HG03108 (cell line): ENCODE measurements at regions not wholly inside any gene's neighbourhood (a gene's known extent, or its start where the extent isn't known, plus 50 kb on each side); places are given as distances from the start of the nearest gene placed in this dataset.
"Not testable (repeated sequence)": the region's sequence is repeated elsewhere in the genome, so short reads cannot be mapped to it uniquely, and the experiment has no call there.

Experiments used
- ATAC-seq: cut with Tn5 transposase; IDR thresholded peaks from one replicate; pipeline ENCODE4 v1.9.1; 2021; ENCODE audit warnings: moderate library complexity; ENCODE audit not compliant: unreplicated experiment

DNA sequence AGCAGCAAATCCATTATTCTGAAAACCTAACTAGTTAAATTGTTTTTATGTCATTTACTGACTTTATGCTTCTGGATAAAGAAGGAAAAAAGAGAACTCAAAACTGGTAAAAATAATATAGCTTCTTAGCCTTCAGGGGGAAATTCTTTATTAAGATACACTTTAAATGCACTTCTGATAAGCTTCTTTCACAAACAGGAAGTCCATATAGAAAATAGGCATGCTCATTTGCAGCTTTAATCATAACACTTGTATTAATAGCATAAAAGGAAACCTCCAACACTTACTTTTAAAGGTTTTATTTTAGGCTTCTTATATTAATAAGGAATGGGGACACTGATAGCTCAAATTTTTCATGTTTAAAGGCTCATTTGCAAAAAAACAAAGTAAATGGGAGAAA lies 538.0 kb upstream of the SLC35B3 start:
- ATAC-seq, result no peak

DNA sequence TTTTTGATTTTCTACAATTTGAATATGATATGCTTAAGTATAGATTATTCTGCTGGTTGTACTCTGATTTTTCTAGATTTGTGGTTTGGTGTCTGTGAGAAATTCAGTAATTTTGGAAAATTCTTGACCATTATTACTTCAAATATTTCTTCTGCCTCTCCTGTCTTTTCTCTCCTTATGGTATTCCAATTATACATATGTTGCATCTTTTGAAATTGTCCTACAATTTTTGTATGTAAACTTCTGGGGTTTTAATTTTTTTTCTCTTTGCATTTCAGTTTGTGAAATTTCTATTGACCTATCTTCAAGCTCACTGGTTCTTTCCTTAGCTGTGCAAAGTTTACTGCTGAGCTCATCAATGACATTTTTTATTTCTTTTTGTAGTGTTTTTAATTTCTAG lies 534.4 kb upstream of the SLC35B3 start:
- no peak for ATAC-seq

DNA sequence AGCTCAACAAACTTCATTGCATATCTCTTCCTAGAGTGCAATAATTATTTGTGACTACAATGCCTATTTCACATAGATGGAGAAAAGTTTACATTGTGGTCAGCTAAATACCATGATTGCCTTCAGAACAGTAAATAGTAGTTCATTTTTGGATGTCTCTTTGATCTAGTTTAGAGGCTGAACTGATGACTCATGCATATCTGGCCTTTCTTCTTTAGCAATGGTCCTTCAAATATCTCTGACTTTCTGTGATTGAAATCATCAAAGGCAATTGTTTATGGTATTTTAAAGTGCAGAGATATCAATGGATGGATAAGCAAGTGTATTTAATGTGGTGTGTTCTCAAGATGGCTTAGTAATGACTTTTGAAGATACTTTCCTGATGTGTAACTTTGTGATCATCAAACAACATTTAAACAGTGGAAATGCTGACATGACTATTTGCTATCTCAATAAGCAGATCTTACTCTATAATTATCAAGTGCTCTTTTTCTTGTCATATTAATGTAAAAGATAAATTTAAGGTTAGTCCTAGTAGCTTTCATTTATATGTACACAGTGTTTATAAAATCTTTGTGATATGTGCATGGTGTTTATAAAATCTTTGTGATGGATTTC lies 523.7 kb upstream of the SLC35B3 start:
- ATAC-seq, result no peak

DNA sequence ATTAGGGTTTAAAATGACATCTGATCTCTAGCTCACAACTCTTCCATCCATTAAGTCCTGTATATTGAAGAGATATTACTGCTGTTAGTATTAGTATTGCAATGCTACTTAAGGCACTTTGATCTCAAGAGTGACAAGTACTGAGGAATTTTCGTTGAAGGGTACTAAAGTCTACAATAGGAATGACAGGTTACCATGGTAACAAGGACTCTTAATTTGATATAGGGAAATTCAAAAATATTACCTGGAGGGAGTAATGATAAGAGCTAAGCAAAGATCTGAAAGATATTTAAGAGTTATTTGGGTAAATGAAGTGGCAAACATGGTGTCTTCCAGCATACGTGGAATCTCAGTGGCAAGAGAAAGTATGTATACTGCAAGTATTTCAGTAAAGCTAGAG lies 518.0 kb upstream of the SLC35B3 start:
- ATAC-seq, result no peak

GRCh38 chr6:8948733-8949132 lies 513.4 kb upstream of the SLC35B3 start:
- no peak for ATAC-seq

DNA sequence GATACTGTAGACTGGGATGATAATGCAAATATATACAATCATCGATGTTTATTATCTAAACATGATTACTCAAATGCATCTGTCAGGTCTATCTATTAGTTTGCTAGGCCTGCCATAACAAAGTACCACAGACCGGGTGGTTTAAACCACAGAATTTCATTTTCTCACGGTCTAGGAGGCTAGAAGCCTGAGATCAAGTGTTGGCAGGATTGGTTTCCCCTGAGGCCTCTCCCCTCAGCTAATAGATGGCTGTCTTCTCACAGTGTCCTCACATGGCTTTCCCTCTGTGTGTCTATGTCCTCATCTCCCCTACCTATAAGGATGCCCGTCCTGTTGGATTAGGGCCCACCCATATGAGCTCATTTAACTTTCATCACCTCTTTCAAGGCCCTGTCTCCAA lies 512.6 kb upstream of the SLC35B3 start:
- no peak for ATAC-seq

DNA sequence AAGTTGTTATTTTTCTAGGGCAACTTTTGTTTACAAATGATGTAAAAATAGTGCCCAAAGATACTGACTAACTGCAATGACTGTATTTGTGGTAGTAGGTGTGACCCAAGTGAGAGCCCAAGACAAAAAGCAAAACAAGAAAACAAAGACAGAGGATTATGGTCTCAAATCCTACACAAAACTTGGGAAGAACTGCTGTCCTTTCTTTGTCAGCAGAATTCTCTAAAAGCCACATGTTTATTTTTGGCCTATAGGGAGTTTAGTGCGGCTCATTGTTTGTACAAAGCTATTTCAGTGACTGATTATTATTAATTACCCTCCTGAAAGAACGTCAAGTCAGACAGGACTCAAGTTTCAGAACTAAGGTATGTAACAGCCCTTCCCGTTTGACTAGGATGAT lies 509.2 kb upstream of the SLC35B3 start:
- ATAC-seq, result no peak

GRCh38 chr6:8943073-8943472 lies 507.7 kb upstream of the SLC35B3 start:
- no peak for ATAC-seq

DNA sequence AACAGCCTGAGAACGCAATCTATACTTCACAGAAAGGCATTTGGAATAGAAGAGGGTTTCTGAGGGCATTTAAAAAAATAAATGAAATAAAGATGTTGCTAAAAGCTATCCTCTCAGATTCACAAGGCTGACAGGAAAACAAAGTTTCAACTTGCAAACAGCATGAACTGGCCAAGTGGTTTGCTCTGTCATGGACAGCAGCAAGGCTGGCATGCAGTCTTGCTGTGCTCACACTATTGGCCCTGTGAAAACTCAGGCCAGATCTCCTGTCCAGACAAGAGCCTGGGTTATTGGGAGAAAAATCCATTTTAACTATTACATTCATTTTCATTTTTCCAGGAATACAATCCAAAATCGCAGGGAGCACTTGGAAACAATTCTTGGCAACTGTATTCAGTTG lies 506.2 kb upstream of the SLC35B3 start:
- ATAC-seq, result no peak

GRCh38 chr6:8940356-8940755 lies 505.0 kb upstream of the SLC35B3 start:
- ATAC-seq, result no peak

DNA sequence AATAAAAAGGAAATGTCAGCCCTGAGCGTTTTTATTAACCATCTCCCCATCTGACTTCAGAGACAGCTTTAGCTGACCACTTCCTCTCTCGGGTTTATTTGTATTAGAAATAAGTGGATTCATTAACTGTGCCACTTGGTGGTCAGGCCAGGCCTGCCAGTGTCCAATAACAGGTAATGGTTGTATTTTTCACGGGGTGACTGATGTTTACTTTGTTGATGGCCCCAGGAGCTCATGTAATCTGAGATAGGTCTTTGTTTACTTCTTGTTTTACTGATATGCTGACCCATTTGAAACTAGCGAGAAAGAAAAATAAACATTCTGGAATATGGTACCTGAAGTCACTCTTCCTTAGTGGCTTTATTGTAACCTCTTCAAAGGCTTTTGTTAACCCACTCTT lies 504.3 kb upstream of the SLC35B3 start:
- ATAC-seq, result no peak

DNA sequence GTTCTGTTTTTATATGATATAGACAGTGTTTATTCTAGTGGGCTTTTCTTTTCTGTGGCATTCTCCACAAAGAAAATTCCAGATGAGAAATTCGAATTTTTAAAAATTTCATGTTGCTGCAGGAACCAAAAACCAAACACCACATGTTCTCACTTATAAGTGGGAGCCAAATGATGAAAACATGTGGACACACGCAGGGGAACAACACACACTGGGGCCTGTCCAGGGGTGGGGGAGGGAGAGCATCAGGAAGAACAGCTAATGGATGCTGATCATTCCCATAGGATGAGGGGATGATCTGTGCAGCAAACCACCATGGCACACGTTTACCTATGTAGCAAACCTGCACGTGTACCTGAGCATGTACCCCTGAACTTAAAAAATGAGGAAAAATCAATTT lies 499.0 kb upstream of the SLC35B3 start:
- no peak for ATAC-seq

- no peak for ATAC-seq
Observed at GRCh38 chr6:8930009-8930408, 494.7 kb upstream of the SLC35B3 start.

DNA sequence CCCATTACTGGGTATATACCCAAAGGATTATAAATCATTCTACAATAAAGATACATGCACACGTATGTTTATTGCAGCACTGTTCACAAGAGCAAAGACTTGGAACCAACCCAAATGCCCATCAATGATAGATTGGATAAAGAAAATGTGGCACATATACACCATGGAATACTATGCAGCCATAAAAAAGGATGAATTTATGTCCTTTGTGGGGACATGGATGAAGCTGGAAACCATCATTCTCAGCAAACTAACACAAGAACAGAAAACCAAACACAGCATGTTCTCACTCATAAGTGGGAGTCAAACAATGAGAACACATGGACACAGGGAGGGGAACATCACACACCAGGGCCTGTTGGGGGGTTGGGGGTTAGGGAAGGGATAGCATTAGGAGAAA lies 484.9 kb upstream of the SLC35B3 start:
- ATAC-seq, result not testable (repeated sequence)

GRCh38 chr6:8918196-8918595 lies 482.9 kb upstream of the SLC35B3 start:
- no peak for ATAC-seq

- no peak for ATAC-seq
Observed at GRCh38 chr6:8914700-8915099, 479.4 kb upstream of the SLC35B3 start.

- ATAC-seq, result no peak
Observed at GRCh38 chr6:8908638-8909037, 473.3 kb upstream of the SLC35B3 start.

- ATAC-seq, result no peak
Observed at GRCh38 chr6:8906699-8907098, 471.4 kb upstream of the SLC35B3 start.

- no peak for ATAC-seq
Observed at GRCh38 chr6:8905757-8906156, 470.4 kb upstream of the SLC35B3 start.

DNA sequence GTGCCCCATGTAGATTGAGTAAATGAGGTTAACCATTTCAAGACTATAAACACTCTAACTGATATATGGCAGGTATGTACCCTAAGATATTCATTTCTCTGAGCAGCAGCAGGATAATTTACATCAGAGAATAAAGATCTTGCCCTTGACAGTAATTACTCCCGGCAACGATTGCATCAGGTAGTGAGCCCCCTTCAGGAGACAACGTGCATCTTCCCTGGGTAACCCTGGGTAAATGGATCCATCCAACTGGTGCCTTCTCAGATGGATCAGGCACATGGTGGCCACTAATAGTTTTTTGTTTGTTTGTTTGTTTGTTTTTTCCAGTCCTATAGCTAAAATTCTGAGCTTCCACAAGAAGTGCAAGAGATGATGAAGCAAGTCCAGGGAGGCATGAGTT lies 469.4 kb upstream of the SLC35B3 start:
- no peak for ATAC-seq

GRCh38 chr6:8900056-8900455 lies 464.7 kb upstream of the SLC35B3 start:
- no peak for ATAC-seq

DNA sequence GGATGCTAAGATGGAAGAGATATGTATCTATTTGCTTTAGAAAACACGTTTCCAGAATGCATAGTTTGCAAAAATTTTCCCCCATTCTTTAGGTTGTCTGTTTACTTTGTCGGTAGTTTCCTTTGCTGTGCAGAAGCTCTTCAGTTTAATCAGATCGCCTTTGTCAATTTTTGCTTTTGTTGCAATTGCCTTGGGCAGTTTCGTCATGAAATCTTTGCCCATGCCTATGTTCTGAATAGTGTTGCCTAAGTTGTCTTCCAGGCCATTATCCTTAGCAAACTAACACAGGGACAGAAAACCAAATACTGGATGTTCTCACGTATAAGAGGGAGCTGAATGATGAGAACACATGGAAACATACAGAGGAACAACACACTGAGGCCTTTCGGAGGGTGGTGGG lies 454.2 kb upstream of the SLC35B3 start:
- no peak for ATAC-seq

GRCh38 chr6:8888468-8888867 lies 453.1 kb upstream of the SLC35B3 start:
- no peak for ATAC-seq

DNA sequence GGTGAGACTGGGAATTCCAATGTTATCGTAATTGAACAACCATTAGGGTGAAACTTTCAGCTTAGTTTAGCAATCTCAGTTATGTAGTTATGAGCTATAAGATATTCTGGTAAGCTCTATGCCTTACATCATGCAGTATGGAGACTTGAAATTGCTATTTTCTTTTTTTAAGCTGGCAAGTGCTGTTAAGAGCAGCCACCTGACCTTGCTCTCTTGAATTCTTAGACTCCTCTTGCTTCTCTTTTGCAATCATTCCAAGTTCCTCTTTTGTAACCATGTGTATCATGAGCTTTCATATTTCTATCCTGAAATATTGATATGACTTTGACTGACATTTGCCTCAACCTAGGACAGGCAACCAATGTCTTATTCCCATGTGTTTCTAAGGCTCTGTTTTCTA lies 446.3 kb upstream of the SLC35B3 start:
- no peak for ATAC-seq
